ENCODE measurements at regions not wholly inside any gene's neighbourhood (a gene's known extent, or its start where the extent isn't known, plus 50 kb on each side); places are given as distances from the start of the nearest gene placed in this dataset.

- H2AFZ ChIP-seq (ENCODE audit: low read depth, low read length): no peak overlapping the region
- H3K4me1 ChIP-seq (ENCODE audit: control insufficient read depth, extremely low read depth, insufficient read depth, low read length): no peaks in the 10 kb centered on the region
- H3K9me1 ChIP-seq (replicated peaks; ENCODE audit: control insufficient read depth, extremely low read depth, insufficient read depth, low read length): no peaks in the 10 kb centered on the region
- peaks cover 3 to 7% of the 10 kb centered on the region in 2 experiments for H3K27me3 ChIP-seq (ENCODE audit: control insufficient read depth in 2 of 2, insufficient read depth in 2 of 2, low read length in 2 of 2)
- no peak for TF ChIP-seq POLR2A (IDR thresholded peaks at IDR 0.05; ENCODE audit: low read depth, low read length)
- no peak for TF ChIP-seq FOS (IDR thresholded peaks at IDR 0.05; ENCODE audit: borderline replicate concordance, insufficient read depth, low read length)
- TF ChIP-seq GATA2 (IDR thresholded peaks at IDR 0.05; ENCODE audit: insufficient read depth, insufficient read length, low read depth, low read length): no peak
- no peak for TF ChIP-seq JUN (IDR thresholded peaks at IDR 0.05; ENCODE audit: borderline replicate concordance, insufficient read depth, insufficient read length, low read depth)
- TF ChIP-seq MAX (IDR thresholded peaks at IDR 0.05; ENCODE audit: insufficient read depth, insufficient read length): no peak
- TF ChIP-seq EZH2 (IDR thresholded peaks at IDR 0.05; ENCODE audit: borderline replicate concordance, low read depth, low read length, severe bottlenecking): no peak
- no peak for TF ChIP-seq CTCF (IDR thresholded peaks at IDR 0.05; ENCODE audit: extremely low read depth in 1 of 2, insufficient read depth in 1 of 2, low read depth in 1 of 2, low read length in 2 of 2)
- no peak for TF ChIP-seq MYC (IDR thresholded peaks at IDR 0.05; ENCODE audit: low read depth, low read length)
- no peak for TF ChIP-seq POLR2AphosphoS5 (IDR thresholded peaks at IDR 0.05; ENCODE audit: insufficient read depth, low read depth, low read length)
- intact Hi-C loops (cut with micrococcal nuclease): no loop called here
- dilution Hi-C loops (cut with MboI; ENCODE audit: extremely low pct_ligation_motif_present, low sequenced_read_pairs): no loop called here
- H3K4me2 ChIP-seq (ENCODE audit: insufficient read depth, low read length): no peak overlapping the region
- BruUV-seq (replicated peaks): no TSS peak
- POLR2A ChIA-PET: no interaction called here
- no peaks in the 10 kb centered on the region for H3K36me3 ChIP-seq (ENCODE audit: control insufficient read depth in 2 of 2, extremely low read depth in 1 of 2, insufficient read depth in 2 of 2, low read length in 2 of 2)
- no peaks in the 10 kb centered on the region for H3K79me2 ChIP-seq (ENCODE audit: control insufficient read depth, insufficient read depth, low read length)
- H3K9me3 ChIP-seq (replicated peaks; ENCODE audit: control insufficient read depth, insufficient read depth, low read length): no peaks in the 10 kb centered on the region
- no peaks in the 10 kb centered on the region for H4K20me1 ChIP-seq (replicated peaks; ENCODE audit: control insufficient read depth, extremely low read depth, insufficient read depth, low read length)
- FAIRE-seq (no peak), DNase-seq (ENCODE audit: low read depth, low spot score) (no peak)
- no peak overlapping the region for H3K9ac ChIP-seq (replicated peaks; ENCODE audit: extremely low read depth, insufficient read depth, low read length)
- no peak overlapping the region for H3K27ac ChIP-seq (ENCODE audit: insufficient read depth, low read depth, low read length)
- CTCF ChIA-PET: no interaction called here
- no peak overlapping the region for H3K4me3 ChIP-seq (replicated peaks in 1 of 3; ENCODE audit: insufficient read depth in 1 of 3, low read depth in 1 of 3, low read length in 3 of 3)
Observed at GRCh38 chr5:68130253-68130652, 85.3 kb upstream of the PIK3R1 start.

All from endothelial cell of umbilical vein (primary cell).